22Rv1 (cell line): ENCODE measurements at regions not wholly inside any gene's neighbourhood (a gene's known extent, or its start where the extent isn't known, plus 50 kb on each side); places are given as distances from the start of the nearest gene placed in this dataset.

ENCODE experiments used
- H3K27ac ChIP-seq: fragments of 450-650 bp; 2 replicates; pipeline ENCODE4 v1.5.1; 2017
- ZFX ChIP-seq: fragments of 450-650 bp; IDR thresholded peaks from 2 replicates; pipeline ENCODE4 v1.6.1; 2017; ENCODE audit warnings: antibody characterized with exemption, borderline replicate concordance
- TF ChIP-seq, protein P1 (sequence below): fragments of 450-650 bp; IDR thresholded peaks from 2 replicates; pipeline ENCODE4 v1.5.1; 2017; ENCODE audit warnings: mild to moderate bottlenecking

DNA sequence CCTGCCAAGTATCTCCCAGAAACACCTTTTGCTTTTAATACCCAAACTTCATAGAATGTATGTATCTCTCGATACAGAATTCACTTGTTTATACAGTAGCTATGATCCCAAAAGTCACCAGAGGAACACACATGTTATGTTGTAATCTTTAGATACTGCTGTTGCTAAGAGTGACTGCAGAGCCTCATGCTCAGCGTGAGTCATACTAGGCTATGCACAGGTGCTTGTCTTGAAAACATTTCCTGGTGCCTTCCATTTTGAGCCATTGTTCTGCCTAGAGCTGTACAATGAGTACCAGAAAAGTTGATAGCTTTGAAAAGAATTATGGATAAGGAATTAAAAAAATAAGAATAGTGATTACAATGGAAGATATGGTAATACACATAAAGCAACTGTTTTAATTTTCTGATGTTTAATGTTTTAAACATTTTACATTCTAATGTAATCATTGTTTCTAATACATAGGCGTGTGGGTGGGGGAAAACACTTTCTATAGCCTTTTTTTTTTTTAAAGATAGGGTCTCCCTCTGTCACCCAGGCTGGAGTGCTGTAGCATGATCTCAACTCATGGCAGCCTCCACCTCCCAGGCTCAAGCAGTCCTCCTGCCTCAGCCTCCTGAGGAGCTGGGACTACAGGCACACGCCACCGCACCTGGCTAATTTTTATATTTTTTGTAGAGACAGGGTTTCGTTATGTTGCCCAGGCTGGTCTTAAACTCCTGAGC lies 79.4 kb downstream of the CD24 start:
- no peak for TF ChIP-seq ZFX
- TF ChIP-seq, protein P1, sequence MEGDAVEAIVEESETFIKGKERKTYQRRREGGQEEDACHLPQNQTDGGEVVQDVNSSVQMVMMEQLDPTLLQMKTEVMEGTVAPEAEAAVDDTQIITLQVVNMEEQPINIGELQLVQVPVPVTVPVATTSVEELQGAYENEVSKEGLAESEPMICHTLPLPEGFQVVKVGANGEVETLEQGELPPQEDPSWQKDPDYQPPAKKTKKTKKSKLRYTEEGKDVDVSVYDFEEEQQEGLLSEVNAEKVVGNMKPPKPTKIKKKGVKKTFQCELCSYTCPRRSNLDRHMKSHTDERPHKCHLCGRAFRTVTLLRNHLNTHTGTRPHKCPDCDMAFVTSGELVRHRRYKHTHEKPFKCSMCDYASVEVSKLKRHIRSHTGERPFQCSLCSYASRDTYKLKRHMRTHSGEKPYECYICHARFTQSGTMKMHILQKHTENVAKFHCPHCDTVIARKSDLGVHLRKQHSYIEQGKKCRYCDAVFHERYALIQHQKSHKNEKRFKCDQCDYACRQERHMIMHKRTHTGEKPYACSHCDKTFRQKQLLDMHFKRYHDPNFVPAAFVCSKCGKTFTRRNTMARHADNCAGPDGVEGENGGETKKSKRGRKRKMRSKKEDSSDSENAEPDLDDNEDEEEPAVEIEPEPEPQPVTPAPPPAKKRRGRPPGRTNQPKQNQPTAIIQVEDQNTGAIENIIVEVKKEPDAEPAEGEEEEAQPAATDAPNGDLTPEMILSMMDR, result no peak
- no peak overlapping the region for H3K27ac ChIP-seq

DNA sequence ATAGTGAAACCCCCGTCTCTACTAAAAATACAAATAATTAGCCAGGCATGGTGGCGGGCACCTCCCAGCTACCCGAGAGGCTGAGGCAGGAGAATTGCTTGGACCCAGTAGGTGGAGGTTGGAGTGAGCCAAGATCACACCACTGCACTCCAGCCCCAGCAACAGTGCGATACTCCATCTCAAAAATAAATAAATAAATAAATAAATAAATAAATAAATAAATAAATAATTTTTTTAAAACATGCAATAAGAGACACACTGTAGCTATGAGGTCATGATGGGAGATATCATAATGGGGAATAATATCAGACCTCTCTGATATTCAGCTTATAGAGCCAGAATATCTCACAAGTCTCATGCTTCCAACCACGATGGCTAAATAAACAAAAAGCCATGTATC lies 82.3 kb downstream of the CD24 start:
- no peak overlapping the region for H3K27ac ChIP-seq
- no peak for TF ChIP-seq ZFX
- TF ChIP-seq, protein P1, result no peak

- TF ChIP-seq ZFX, result no peak
- TF ChIP-seq, protein P1, result no peak
- no peak overlapping the region for H3K27ac ChIP-seq
Observed at GRCh38 chr6:106890447-106890846, 84.1 kb downstream of the CD24 start.

DNA sequence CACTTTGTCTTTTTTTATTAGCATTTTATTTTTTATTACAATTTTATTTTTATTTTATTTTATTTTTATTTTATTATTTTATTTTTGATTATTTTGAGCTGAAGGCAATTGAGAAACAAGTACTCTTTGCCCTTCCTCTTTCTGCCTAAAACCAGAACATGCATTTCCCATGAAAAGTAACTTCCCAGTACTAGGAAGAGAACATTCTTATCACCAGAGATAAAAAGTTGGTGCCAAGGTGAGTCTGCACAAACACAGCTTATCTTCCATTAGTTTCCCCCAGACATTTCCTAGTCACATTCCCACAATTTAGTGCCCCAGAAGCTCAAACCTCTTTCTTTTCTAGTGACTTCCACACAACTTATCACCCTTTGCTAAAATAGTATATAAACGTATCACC lies 84.8 kb downstream of the CD24 start:
- no peak for TF ChIP-seq ZFX
- TF ChIP-seq, protein P1, result no peak
- no peak overlapping the region for H3K27ac ChIP-seq

DNA sequence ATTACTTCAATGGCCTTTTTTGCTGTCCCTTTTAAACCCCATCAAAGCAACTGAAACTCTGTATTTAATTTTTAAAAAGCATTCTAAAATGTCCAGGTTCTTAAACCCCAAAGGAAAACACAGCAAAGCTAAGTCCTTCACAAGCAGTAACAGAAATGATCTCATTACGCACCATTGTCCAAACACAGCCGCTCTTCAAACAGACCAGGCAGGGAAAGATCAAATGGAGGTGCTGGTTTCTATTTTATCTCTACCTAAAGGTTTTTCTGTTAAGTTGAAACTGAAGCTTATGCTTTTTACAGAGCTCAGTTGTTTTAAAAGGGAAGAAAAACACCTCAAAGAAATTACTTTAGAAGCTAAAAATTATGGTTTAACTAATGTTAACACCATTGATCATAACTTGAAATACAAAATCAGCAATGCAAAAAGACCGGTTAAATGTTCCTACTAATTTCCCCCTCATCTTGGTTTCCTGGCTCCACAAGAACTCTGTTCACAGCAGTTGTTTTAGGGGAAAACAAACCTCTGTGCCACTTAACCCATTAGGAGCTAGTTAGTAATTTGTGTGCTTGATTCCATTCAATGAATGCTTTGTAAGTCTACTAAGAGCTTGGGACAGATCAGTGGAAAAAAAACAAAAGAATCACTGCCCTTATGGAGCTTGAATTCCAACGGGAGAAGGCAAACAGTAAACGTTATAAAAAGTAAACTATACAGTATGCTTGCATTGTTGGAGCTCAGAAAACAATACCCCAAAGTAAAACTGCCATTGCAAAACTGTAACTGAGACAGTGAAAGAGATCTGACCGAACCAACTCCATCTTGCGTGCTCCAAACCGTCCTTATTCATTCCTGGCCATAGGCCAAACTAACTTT lies 87.4 kb downstream of the CD24 start:
- no peak overlapping the region for H3K27ac ChIP-seq
- TF ChIP-seq ZFX, result no peak
- TF ChIP-seq, protein P1, result no peak

DNA sequence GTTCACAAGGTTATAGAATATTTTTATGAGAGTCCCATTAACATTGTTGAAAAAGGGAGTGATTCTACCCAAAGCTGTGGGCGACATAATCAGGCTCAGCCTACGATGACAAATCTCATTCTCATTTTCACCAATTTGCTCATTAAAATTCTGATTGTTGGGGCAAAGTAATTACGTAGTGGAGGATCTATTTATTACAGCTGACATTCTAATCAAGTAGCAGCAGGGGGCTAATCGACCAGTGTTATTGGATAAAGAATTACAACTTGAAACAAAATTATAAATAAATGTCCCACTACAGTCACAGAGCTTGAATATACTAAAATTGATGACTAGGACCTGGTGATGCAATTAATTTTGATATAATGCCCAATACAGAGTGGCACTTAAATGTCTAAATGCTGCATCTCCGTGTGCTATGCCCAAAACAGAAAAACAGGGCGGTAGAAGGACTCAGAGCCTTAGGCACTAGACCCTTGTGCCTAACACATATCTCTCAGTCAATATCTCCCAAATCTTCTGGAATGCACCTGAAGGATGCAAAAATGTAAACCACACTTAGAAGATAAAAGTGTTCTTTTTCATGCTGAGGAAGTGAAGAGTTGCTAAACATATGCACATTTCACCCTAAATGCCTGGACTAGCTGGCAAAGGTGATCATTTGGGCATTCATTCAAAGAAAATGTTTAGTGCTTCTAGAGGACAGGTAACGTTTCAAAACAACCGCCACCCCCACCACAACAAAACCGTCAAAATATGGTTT lies 88.3 kb downstream of the CD24 start:
- no peak overlapping the region for H3K27ac ChIP-seq
- TF ChIP-seq, protein P1, result no peak
- no peak for TF ChIP-seq ZFX
